ENCODE measurements at regions not wholly inside any gene's neighbourhood (a gene's known extent, or its start where the extent isn't known, plus 50 kb on each side); places are given as distances from the start of the nearest gene placed in this dataset.
A peak's percentile ranks its signal among the peaks of the same experiment; 100 is the strongest.

DNA sequence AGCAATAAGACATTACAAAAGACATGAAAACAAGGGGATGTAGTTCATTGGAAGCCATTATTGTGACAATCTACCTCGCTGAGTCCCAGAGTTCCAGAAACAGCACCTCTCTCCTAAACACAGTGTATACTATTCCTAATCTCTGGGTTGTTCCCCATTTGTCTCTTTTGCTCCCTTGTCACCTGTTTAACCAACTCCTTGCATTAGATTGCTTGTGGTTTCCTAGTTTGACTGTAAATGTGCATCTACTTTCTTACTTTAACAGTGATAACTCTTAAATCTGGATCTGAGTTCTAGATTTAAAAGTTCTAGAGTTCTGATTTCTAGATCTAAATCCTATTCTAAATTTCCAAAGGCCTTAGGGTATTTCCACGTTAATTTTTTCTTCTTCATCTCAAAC, 71.6 kb upstream of the TET2 start:
- SMC1A ChIA-PET (ENCODE audit: uncharacterized antibody, unreplicated experiment) = no interaction called here
- no peak for ATAC-seq
- no peaks in the 10 kb centered on the region; the same call in 2 of the 3 replicates for H3K9me3 ChIP-seq (replicated peaks; ENCODE audit: control insufficient read depth, insufficient read depth, low read length)
- H3K4me1 ChIP-seq (ENCODE audit: control insufficient read depth, insufficient read depth, low read length) = no peaks in the 10 kb centered on the region; the same call in 1 of the 2 replicates
- CTCF ChIA-PET = no interaction called here
- 59% methylated on average over 2 of the region's 2 CpGs for WGBS (ENCODE audit: insufficient coverage, insufficient replicate concordance, low lambda C conversion rate, missing lambda C conversion rate)
- H3K36me3 ChIP-seq (ENCODE audit: control insufficient read depth in 2 of 2, insufficient read depth in 2 of 2, low read length in 1 of 2) = no peaks in the 10 kb centered on the region
- intact Hi-C loops (cut with micrococcal nuclease; ENCODE audit: unreplicated experiment) = no loop called here
- no peak overlapping the region for H3K27ac ChIP-seq (ENCODE audit: control insufficient read depth, insufficient read depth)
- in situ Hi-C loops (cut with MboI) = no loop called here
- no peak for FAIRE-seq
- no peaks in the 10 kb centered on the region for H4K20me1 ChIP-seq (ENCODE audit: control insufficient read depth, insufficient read depth)
- H3K27me3 ChIP-seq (replicated peaks in 1 of 2; ENCODE audit: control insufficient read depth in 2 of 2, insufficient read depth in 2 of 2, low read length in 1 of 2) = no peaks in the 10 kb centered on the region
- BruUV-seq (replicated peaks) = no TSS peak
- TF ChIP-seq SMARCA5 (IDR thresholded peaks at IDR 0.05) = no peak
- TF ChIP-seq CEBPB (IDR thresholded peaks at IDR 0.05; ENCODE audit: borderline replicate concordance in 1 of 2, low read depth in 2 of 2, low read length in 2 of 2) = no peak
- TF ChIP-seq, protein P1, sequence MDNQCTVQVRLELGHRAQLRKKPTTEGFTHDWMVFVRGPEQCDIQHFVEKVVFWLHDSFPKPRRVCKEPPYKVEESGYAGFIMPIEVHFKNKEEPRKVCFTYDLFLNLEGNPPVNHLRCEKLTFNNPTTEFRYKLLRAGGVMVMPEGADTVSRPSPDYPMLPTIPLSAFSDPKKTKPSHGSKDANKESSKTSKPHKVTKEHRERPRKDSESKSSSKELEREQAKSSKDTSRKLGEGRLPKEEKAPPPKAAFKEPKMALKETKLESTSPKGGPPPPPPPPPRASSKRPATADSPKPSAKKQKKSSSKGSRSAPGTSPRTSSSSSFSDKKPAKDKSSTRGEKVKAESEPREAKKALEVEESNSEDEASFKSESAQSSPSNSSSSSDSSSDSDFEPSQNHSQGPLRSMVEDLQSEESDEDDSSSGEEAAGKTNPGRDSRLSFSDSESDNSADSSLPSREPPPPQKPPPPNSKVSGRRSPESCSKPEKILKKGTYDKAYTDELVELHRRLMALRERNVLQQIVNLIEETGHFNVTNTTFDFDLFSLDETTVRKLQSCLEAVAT (IDR thresholded peaks at IDR 0.05) = no peak
- TF ChIP-seq, protein P2, sequence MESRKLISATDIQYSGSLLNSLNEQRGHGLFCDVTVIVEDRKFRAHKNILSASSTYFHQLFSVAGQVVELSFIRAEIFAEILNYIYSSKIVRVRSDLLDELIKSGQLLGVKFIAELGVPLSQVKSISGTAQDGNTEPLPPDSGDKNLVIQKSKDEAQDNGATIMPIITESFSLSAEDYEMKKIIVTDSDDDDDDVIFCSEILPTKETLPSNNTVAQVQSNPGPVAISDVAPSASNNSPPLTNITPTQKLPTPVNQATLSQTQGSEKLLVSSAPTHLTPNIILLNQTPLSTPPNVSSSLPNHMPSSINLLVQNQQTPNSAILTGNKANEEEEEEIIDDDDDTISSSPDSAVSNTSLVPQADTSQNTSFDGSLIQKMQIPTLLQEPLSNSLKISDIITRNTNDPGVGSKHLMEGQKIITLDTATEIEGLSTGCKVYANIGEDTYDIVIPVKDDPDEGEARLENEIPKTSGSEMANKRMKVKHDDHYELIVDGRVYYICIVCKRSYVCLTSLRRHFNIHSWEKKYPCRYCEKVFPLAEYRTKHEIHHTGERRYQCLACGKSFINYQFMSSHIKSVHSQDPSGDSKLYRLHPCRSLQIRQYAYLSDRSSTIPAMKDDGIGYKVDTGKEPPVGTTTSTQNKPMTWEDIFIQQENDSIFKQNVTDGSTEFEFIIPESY (IDR thresholded peaks at IDR 0.05) = no peak
- TF ChIP-seq IKZF1 (conservative IDR thresholded peaks at IDR 0.05) = no peak
- peak; percentile 71 for TF ChIP-seq RUNX3 (IDR thresholded peaks at IDR 0.05; ENCODE audit: low read length)
- TF ChIP-seq, protein P3, sequence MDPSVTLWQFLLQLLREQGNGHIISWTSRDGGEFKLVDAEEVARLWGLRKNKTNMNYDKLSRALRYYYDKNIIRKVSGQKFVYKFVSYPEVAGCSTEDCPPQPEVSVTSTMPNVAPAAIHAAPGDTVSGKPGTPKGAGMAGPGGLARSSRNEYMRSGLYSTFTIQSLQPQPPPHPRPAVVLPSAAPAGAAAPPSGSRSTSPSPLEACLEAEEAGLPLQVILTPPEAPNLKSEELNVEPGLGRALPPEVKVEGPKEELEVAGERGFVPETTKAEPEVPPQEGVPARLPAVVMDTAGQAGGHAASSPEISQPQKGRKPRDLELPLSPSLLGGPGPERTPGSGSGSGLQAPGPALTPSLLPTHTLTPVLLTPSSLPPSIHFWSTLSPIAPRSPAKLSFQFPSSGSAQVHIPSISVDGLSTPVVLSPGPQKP (IDR thresholded peaks at IDR 0.05; ENCODE audit: low read depth, low read length) = no peak
- no peak for TF ChIP-seq SMAD1 (IDR thresholded peaks at IDR 0.05; ENCODE audit: low read depth, partially characterized antibody)
- TF ChIP-seq PAX5 (IDR thresholded peaks at IDR 0.05; ENCODE audit: borderline replicate concordance, low read depth, low read length) = no peak
- TF ChIP-seq MXI1 (IDR thresholded peaks at IDR 0.05; ENCODE audit: low read depth, low read length) = no peak
- no peak for TF ChIP-seq STAT3 (IDR thresholded peaks at IDR 0.05; ENCODE audit: low read depth, low read length)
- no peak for TF ChIP-seq NRF1 (conservative IDR thresholded peaks at IDR 0.05; ENCODE audit: low read depth, low read length)
- no peak for TF ChIP-seq ZNF274 (IDR thresholded peaks at IDR 0.05; ENCODE audit: insufficient read depth, insufficient read length)
- TF ChIP-seq JUNB (IDR thresholded peaks at IDR 0.05) = peak; percentile 51
- TF ChIP-seq PML (IDR thresholded peaks at IDR 0.05; ENCODE audit: low read length) = no peak
- no peak for TF ChIP-seq CREB1 (IDR thresholded peaks at IDR 0.05; ENCODE audit: low read depth)
- no peak overlapping the region for H3K4me3 ChIP-seq
- DNase-seq (ENCODE audit: low read depth, low spot score) = no peak
- no peaks in the 10 kb centered on the region for H3K79me2 ChIP-seq (ENCODE audit: control insufficient read depth, insufficient read depth, low read length)
- no peak overlapping the region for H3K4me2 ChIP-seq (ENCODE audit: control insufficient read depth, insufficient read depth)
- RAD21 ChIA-PET (ENCODE audit: unreplicated experiment) = no interaction called here
- no peak overlapping the region for H2AFZ ChIP-seq (ENCODE audit: control insufficient read depth, low read depth, low read length)
- POLR2A ChIA-PET = no interaction called here
- no peak overlapping the region for H3K9ac ChIP-seq (ENCODE audit: control insufficient read depth, insufficient read depth, low read length)

Data from GM12878 (cell line).